Stimulated activated effector memory CD8-positive, alpha-beta T cell treated with anti-CD3 and anti-CD28 coated beads, Interleukin-12 subunit alpha, Interleukin-12 subunit beta, amount 100 ng/mL, for 72 hours (primary cell): ENCODE measurements at regions not wholly inside any gene's neighbourhood (a gene's known extent, or its start where the extent isn't known, plus 50 kb on each side); places are given as distances from the start of the nearest gene placed in this dataset.

Experiments used
- ATAC-seq: fragments of 150-1000 bp; cut with Tn5 transposase; 2 replicates; pipeline ENCODE4 v1.10.0; 2021
- DNase-seq, 2 donors: peaks; one replicate each; pipeline ENCODE4 v3.0.0; 2021 to 2022; ENCODE audit warnings: low spot score in 2 of 2
- H3K27ac Mint-ChIP-seq: one replicate; pipeline ENCODE4 v1.8.0; 2022; ENCODE audit warnings: mild to moderate bottlenecking, mixed read lengths
- H3K36me3 Mint-ChIP-seq: one replicate; pipeline ENCODE4 v1.8.0; 2022; ENCODE audit warnings: mild to moderate bottlenecking, mixed read lengths
- H3K4me1 Mint-ChIP-seq: one replicate; pipeline ENCODE4 v1.8.0; 2022; ENCODE audit warnings: mixed read lengths
- H3K4me3 Mint-ChIP-seq: one replicate; pipeline ENCODE4 v1.8.0; 2022; ENCODE audit warnings: mild to moderate bottlenecking, mixed read lengths
- H3K9me3 Mint-ChIP-seq: one replicate; pipeline ENCODE4 v1.8.0; 2022; ENCODE audit warnings: mixed read lengths

- no peak overlapping the region for H3K4me3 Mint-ChIP-seq
- H3K36me3 Mint-ChIP-seq: no peaks in the 10 kb centered on the region
- H3K9me3 Mint-ChIP-seq: peaks cover 5% of the 10 kb centered on the region
- no peak overlapping the region for H3K27ac Mint-ChIP-seq
- ATAC-seq (no peak), DNase-seq (no peak)
- H3K4me1 Mint-ChIP-seq: peaks cover 7% of the 10 kb centered on the region
Observed at GRCh38 chr16:86217001-86217890, 293.1 kb upstream of the FOXF1 start.

DNA sequence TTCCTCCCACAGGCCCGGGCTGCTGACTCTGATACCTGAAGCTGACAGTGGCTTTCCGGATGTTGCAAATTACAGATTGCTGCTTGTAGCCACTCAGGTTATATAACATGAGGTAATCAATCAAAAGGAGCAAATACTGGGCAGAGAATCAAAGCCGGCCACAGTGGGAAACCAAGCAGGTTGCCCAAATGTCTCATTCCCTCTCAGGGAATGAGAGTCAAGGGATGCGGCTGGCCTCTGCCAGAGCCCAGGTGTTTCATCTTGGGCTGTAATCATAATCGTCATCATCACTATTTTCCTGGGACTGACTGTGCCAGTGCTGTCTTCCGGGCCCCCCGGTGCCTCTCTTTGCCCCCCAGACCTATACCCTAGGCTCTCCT, 292.4 kb upstream of the FOXF1 start:
- Mint-ChIP-seq H3K4me3 (no peak overlapping the region), H3K27ac (no peak overlapping the region), H3K9me3 (peaks cover 1% of the 10 kb centered on the region), H3K36me3 (no peaks in the 10 kb centered on the region), H3K4me1 (peaks cover 3% of the 10 kb centered on the region)
- DNase-seq (no peak), ATAC-seq (no peak)

DNA sequence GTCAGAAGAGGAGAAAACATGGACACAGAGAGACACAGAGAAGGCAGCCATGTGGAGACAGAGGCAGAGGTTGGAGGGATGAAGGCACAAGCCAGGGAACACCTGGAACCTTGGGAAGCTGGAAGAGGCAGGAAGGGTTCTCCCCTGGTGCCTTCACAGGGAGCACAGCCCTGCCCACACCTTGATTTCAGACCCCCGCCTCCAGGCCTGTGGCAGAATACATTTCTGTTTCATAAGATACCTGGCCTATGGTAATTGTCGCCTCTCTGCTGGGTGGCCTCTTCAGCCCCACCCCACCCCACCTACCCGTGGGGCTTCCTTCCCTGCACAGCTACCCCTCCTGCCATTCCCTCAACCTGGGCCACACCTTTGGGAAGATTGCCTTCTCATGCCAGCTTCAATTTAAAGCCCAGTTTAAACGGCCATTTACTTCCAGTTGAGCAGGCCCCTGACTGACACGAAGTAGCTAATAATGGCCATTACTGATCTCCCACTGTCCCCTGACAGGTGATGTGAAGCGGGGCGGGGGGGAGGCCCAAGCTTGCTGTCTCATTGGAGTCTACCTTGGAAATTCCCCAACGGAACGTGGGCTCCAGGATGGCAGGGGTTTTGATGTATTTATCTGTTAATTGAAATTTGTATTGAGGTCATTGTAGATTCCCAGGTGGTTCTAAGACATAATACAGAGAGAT, 291.7 kb upstream of the FOXF1 start:
- DNase-seq (no peak), ATAC-seq (no peak)
- H3K36me3 Mint-ChIP-seq: no peaks in the 10 kb centered on the region
- H3K4me3 Mint-ChIP-seq: no peak overlapping the region
- no peaks in the 10 kb centered on the region for H3K4me1 Mint-ChIP-seq
- no peaks in the 10 kb centered on the region for H3K9me3 Mint-ChIP-seq
- no peak overlapping the region for H3K27ac Mint-ChIP-seq

- Mint-ChIP-seq H3K27ac (no peak overlapping the region), H3K9me3 (no peaks in the 10 kb centered on the region), H3K4me3 (no peak overlapping the region), H3K4me1 (no peaks in the 10 kb centered on the region), H3K36me3 (no peaks in the 10 kb centered on the region)
- ATAC-seq (no peak), DNase-seq (no peak)
Observed at GRCh38 chr16:86219655-86220445, 290.5 kb upstream of the FOXF1 start.

- Mint-ChIP-seq H3K36me3 (no peaks in the 10 kb centered on the region), H3K4me1 (no peaks in the 10 kb centered on the region), H3K27ac (no peak overlapping the region), H3K9me3 (no peaks in the 10 kb centered on the region), H3K4me3 (no peak overlapping the region)
- ATAC-seq: no peak
- no peak for DNase-seq
Observed at GRCh38 chr16:86220561-86220960, 289.8 kb upstream of the FOXF1 start.

- ATAC-seq: no peak
- Mint-ChIP-seq H3K9me3 (no peaks in the 10 kb centered on the region), H3K36me3 (no peaks in the 10 kb centered on the region), H3K4me3 (no peak overlapping the region), H3K27ac (no peak overlapping the region), H3K4me1 (no peaks in the 10 kb centered on the region)
- DNase-seq: no peak
Observed at GRCh38 chr16:86221085-86221484, 289.2 kb upstream of the FOXF1 start.

- DNase-seq (no peak), ATAC-seq (no peak)
- Mint-ChIP-seq H3K4me3 (no peak overlapping the region), H3K4me1 (no peaks in the 10 kb centered on the region), H3K9me3 (no peaks in the 10 kb centered on the region), H3K36me3 (no peaks in the 10 kb centered on the region), H3K27ac (no peak overlapping the region)
Observed at GRCh38 chr16:86222547-86222946, 287.8 kb upstream of the FOXF1 start.

DNA sequence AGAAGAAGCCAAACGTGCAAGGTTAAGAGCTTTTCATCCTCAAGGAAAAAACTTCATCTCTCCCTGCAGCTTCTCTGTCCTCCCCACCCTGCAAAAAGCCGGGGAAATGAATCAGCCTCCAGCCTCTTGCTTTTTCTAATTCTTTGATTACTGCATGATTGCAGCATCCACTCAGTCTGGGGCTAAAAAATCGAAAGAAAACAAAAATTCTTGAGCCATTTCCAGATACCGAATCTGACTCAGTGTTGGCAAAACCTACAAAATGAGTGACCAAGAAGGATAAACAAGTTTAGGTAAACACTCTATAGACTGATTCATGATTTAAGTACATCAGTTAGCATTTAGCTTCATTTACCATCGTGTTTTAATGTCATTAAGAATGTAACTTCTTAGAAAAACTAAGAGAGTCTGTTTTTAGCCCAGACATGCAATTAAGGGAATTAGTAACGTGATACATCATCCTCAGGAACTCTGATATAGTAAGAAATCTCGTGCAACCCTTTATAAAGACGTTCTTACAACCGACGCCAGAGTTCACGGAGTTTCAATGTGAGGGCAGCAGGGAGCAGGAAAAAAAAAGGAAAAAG, 287.3 kb upstream of the FOXF1 start:
- DNase-seq (no peak), ATAC-seq (no peak)
- H3K4me3 Mint-ChIP-seq: no peak overlapping the region
- no peaks in the 10 kb centered on the region for H3K9me3 Mint-ChIP-seq
- H3K36me3 Mint-ChIP-seq: no peaks in the 10 kb centered on the region
- H3K27ac Mint-ChIP-seq: no peak overlapping the region
- no peaks in the 10 kb centered on the region for H3K4me1 Mint-ChIP-seq

- Mint-ChIP-seq H3K4me3 (no peak overlapping the region), H3K36me3 (no peaks in the 10 kb centered on the region), H3K9me3 (no peaks in the 10 kb centered on the region), H3K27ac (no peak overlapping the region), H3K4me1 (no peaks in the 10 kb centered on the region)
- DNase-seq (no peak), ATAC-seq (no peak)
Observed at GRCh38 chr16:86224126-86224525, 286.2 kb upstream of the FOXF1 start.

- no peak overlapping the region for H3K27ac Mint-ChIP-seq
- no peaks in the 10 kb centered on the region for H3K4me1 Mint-ChIP-seq
- no peak for DNase-seq
- H3K4me3 Mint-ChIP-seq: no peak overlapping the region
- ATAC-seq: no peak
- H3K36me3 Mint-ChIP-seq: no peaks in the 10 kb centered on the region
- no peaks in the 10 kb centered on the region for H3K9me3 Mint-ChIP-seq
Observed at GRCh38 chr16:86224629-86225028, 285.7 kb upstream of the FOXF1 start.

DNA sequence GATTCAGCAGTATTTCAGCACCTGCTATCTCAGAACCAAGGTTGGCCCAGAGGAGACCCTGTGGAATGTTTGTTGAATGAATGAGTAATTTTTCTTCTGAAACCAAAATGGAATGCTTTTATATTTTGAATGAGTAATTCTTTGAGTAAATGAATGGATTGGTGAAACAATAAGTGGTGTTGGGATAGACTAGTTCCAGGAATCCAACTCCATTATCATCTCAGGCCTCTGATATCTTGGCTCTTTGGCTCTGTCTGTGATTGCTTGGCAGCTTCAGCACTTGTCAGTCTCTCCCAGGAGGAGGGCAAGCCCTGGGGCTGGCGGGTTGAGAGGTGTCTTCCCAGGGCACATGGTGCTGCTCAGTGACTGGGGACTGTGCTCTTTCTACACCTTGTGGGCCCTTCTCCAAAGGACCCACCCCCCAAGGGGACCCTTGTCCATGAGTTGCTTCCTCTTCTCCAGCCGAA, 284.4 kb upstream of the FOXF1 start:
- Mint-ChIP-seq H3K27ac (no peak overlapping the region), H3K9me3 (no peaks in the 10 kb centered on the region), H3K36me3 (no peaks in the 10 kb centered on the region), H3K4me3 (no peak overlapping the region), H3K4me1 (no peaks in the 10 kb centered on the region)
- no peak for DNase-seq
- no peak for ATAC-seq

DNA sequence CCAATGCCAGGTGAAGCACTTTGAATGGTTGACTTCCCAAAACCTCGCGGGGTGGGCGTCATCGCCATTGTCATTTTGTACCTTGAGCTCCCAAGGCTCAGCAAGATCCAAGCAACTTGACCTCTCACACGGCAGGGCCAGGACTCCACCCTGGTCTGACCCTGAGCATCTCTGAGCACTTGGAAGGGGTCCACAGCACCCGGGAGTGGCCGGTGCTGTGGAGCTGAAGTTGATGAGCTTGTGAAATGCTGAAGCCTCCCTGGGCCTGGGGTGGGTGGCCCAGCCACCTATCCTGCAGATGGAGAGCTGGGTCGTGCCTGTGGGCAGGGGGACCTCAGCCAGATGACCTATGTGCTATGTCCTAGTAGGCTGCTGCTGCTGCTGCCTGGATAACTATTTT, 283.3 kb upstream of the FOXF1 start:
- H3K36me3 Mint-ChIP-seq: no peaks in the 10 kb centered on the region
- no peak overlapping the region for H3K4me3 Mint-ChIP-seq
- no peaks in the 10 kb centered on the region for H3K9me3 Mint-ChIP-seq
- no peak for ATAC-seq
- no peak for DNase-seq
- no peak overlapping the region for H3K27ac Mint-ChIP-seq
- no peaks in the 10 kb centered on the region for H3K4me1 Mint-ChIP-seq

- no peak for DNase-seq
- ATAC-seq: no peak
- Mint-ChIP-seq H3K9me3 (no peaks in the 10 kb centered on the region), H3K4me3 (no peak overlapping the region), H3K27ac (no peak overlapping the region), H3K36me3 (no peaks in the 10 kb centered on the region), H3K4me1 (no peaks in the 10 kb centered on the region)
Observed at GRCh38 chr16:86227801-86228200, 282.5 kb upstream of the FOXF1 start.

DNA sequence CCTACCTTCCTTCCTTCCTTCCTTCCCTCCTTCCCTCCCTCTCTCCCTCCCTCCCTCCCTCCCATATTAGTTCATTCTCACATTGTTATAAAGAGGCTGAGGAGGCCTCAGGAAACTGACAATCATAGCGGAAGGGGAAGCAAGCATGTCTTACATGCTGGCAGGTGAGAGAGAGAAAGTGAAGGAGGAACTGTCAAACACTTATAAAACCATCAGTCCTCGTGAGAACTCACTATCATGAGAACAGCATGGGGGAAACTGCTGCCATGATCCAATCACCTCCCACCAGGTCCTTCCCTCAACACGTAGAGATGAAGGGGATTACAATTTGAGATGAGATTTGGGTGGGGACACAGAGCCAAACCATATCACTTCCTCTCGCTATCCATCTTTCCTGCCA, 281.6 kb upstream of the FOXF1 start:
- ATAC-seq: no peak
- Mint-ChIP-seq H3K4me1 (no peaks in the 10 kb centered on the region), H3K4me3 (no peak overlapping the region), H3K36me3 (no peaks in the 10 kb centered on the region), H3K9me3 (no peaks in the 10 kb centered on the region), H3K27ac (no peak overlapping the region)
- no peak for DNase-seq

GRCh38 chr16:86229283-86229682, 281.0 kb upstream of the FOXF1 start:
- Mint-ChIP-seq H3K27ac (no peak overlapping the region), H3K4me3 (no peak overlapping the region), H3K4me1 (no peaks in the 10 kb centered on the region), H3K9me3 (no peaks in the 10 kb centered on the region), H3K36me3 (no peaks in the 10 kb centered on the region)
- DNase-seq: no peak
- ATAC-seq: no peak
